Ovary (tissue), 3 donors: ENCODE measurements at regions not wholly inside any gene's neighbourhood (a gene's known extent, or its start where the extent isn't known, plus 50 kb on each side); places are given as distances from the start of the nearest gene placed in this dataset.

Experiments
- POLR2A ChIP-seq: fragments of 450-650 bp; IDR thresholded peaks from one replicate; pipeline ENCODE4 v1.6.1; 2017; ENCODE audit warnings: antibody characterized with exemption, mild to moderate bottlenecking, moderate library complexity
- TF ChIP-seq, protein P1 (sequence below), 3 donors: fragments of 450-650 bp in 2 of 3; fragments of 200-600 bp in 1 of 3; IDR thresholded peaks; one replicate each; pipeline versions ENCODE4 v1.5.1 to v1.8.0; 2016 to 2022; ENCODE audit warnings: antibody characterized with exemption in 3 of 3, mild to moderate bottlenecking in 1 of 3
- donor health status: DM: no; HTN: no; CAD: no.

- TF ChIP-seq POLR2A: no peak
- TF ChIP-seq, protein P1, sequence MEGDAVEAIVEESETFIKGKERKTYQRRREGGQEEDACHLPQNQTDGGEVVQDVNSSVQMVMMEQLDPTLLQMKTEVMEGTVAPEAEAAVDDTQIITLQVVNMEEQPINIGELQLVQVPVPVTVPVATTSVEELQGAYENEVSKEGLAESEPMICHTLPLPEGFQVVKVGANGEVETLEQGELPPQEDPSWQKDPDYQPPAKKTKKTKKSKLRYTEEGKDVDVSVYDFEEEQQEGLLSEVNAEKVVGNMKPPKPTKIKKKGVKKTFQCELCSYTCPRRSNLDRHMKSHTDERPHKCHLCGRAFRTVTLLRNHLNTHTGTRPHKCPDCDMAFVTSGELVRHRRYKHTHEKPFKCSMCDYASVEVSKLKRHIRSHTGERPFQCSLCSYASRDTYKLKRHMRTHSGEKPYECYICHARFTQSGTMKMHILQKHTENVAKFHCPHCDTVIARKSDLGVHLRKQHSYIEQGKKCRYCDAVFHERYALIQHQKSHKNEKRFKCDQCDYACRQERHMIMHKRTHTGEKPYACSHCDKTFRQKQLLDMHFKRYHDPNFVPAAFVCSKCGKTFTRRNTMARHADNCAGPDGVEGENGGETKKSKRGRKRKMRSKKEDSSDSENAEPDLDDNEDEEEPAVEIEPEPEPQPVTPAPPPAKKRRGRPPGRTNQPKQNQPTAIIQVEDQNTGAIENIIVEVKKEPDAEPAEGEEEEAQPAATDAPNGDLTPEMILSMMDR (IDR thresholded peaks at IDR 0.05): no peak
These were observed 252.0 kb downstream of the SOX4 start for GRCh38 chr6:21845439-21846140.
